T-helper 2 cell treated with Interferon-gamma antibody and Interleukin-4, amounts not matched to agents 5 μg/mL and 100 μg/mL, for 36 hours (primary cell): ENCODE measurements at regions not wholly inside any gene's neighbourhood (a gene's known extent, or its start where the extent isn't known, plus 50 kb on each side); places are given as distances from the start of the nearest gene placed in this dataset.
A peak's percentile ranks its signal among the peaks of the same experiment; 100 is the strongest.

Experiments used
- DNase-seq: peaks from one replicate; pipeline ENCODE4 v3.0.0; 2021; ENCODE audit warnings: low spot score
- H3K27ac Mint-ChIP-seq: one replicate; pipeline ENCODE4 v1.8.0; 2021; ENCODE audit warnings: mild to moderate bottlenecking, mixed read lengths
- H3K27me3 Mint-ChIP-seq: one replicate; pipeline ENCODE4 v1.8.0; 2021; ENCODE audit warnings: low read depth, mixed read lengths
- H3K36me3 Mint-ChIP-seq: one replicate; pipeline ENCODE4 v1.8.0; 2021; ENCODE audit warnings: low read depth, mixed read lengths
- H3K4me1 Mint-ChIP-seq: one replicate; pipeline ENCODE4 v1.8.0; 2021; ENCODE audit warnings: low read depth, mixed read lengths
- H3K4me3 Mint-ChIP-seq: one replicate; pipeline ENCODE4 v1.8.0; 2022; ENCODE audit warnings: mild to moderate bottlenecking, moderate library complexity, mixed read lengths
- H3K9me3 Mint-ChIP-seq: one replicate; pipeline ENCODE4 v1.8.0; 2021; ENCODE audit warnings: mixed read lengths

GRCh38 chr6:149203509-149203908 is 114.0 kb upstream of the TAB2 start:
- peaks cover 46% of the 10 kb centered on the region for H3K9me3 Mint-ChIP-seq
- no peaks in the 10 kb centered on the region for H3K27me3 Mint-ChIP-seq
- no peak overlapping the region for H3K4me3 Mint-ChIP-seq
- H3K36me3 Mint-ChIP-seq = peaks cover 56% of the 10 kb centered on the region
- DNase-seq = no peak
- H3K27ac Mint-ChIP-seq = peak overlapping the region; percentile 26
- H3K4me1 Mint-ChIP-seq = peaks cover 23% of the 10 kb centered on the region

GRCh38 chr6:149208134-149208601 is 109.3 kb upstream of the TAB2 start:
- Mint-ChIP-seq H3K27me3 (no peaks in the 10 kb centered on the region), H3K36me3 (peaks cover 26% of the 10 kb centered on the region), H3K27ac (no peak overlapping the region), H3K9me3 (peaks cover 13% of the 10 kb centered on the region), H3K4me1 (peaks cover 26% of the 10 kb centered on the region), H3K4me3 (no peak overlapping the region)
- no peak for DNase-seq

- no peaks in the 10 kb centered on the region for H3K9me3 Mint-ChIP-seq
- H3K27ac Mint-ChIP-seq = peak overlapping the region; percentile 88
- H3K4me3 Mint-ChIP-seq = peak overlapping the region; percentile 70
- H3K27me3 Mint-ChIP-seq = no peaks in the 10 kb centered on the region
- H3K4me1 Mint-ChIP-seq = peaks cover 18% of the 10 kb centered on the region
- peaks cover 16% of the 10 kb centered on the region for H3K36me3 Mint-ChIP-seq
- peak; percentile 45 for DNase-seq
Measured at GRCh38 chr6:149209871-149210775, 107.4 kb upstream of the TAB2 start.

GRCh38 chr6:149211046-149211571 is 106.4 kb upstream of the TAB2 start:
- Mint-ChIP-seq H3K36me3 (peaks cover 11% of the 10 kb centered on the region), H3K9me3 (no peaks in the 10 kb centered on the region), H3K27me3 (no peaks in the 10 kb centered on the region), H3K4me3 (peak overlapping the region; percentile 70), H3K27ac (peak overlapping the region; percentile 88), H3K4me1 (peaks cover 22% of the 10 kb centered on the region)
- peak; percentile 64 for DNase-seq

GRCh38 chr6:149212206-149212605 is 105.3 kb upstream of the TAB2 start:
- Mint-ChIP-seq H3K27ac (no peak overlapping the region), H3K27me3 (no peaks in the 10 kb centered on the region), H3K9me3 (no peaks in the 10 kb centered on the region), H3K36me3 (peaks cover 13% of the 10 kb centered on the region), H3K4me3 (peak overlapping the region; percentile 48), H3K4me1 (peaks cover 29% of the 10 kb centered on the region)
- no peak for DNase-seq

- H3K27ac Mint-ChIP-seq = no peak overlapping the region
- peaks cover 9% of the 10 kb centered on the region for H3K36me3 Mint-ChIP-seq
- no peaks in the 10 kb centered on the region for H3K27me3 Mint-ChIP-seq
- DNase-seq = peak; percentile 75
- H3K4me3 Mint-ChIP-seq = no peak overlapping the region
- H3K9me3 Mint-ChIP-seq = no peaks in the 10 kb centered on the region
- H3K4me1 Mint-ChIP-seq = peaks cover 37% of the 10 kb centered on the region
Measured at GRCh38 chr6:149212892-149213801, 104.4 kb upstream of the TAB2 start.

GRCh38 chr6:149213829-149214228 is 103.7 kb upstream of the TAB2 start:
- no peak overlapping the region for H3K4me3 Mint-ChIP-seq
- H3K4me1 Mint-ChIP-seq = peaks cover 44% of the 10 kb centered on the region
- no peaks in the 10 kb centered on the region for H3K27me3 Mint-ChIP-seq
- peaks cover 6% of the 10 kb centered on the region for H3K36me3 Mint-ChIP-seq
- no peaks in the 10 kb centered on the region for H3K9me3 Mint-ChIP-seq
- no peak overlapping the region for H3K27ac Mint-ChIP-seq
- DNase-seq = no peak

GRCh38 chr6:149216459-149216858 is 101.1 kb upstream of the TAB2 start:
- H3K9me3 Mint-ChIP-seq = peaks cover 5% of the 10 kb centered on the region
- peaks cover 32% of the 10 kb centered on the region for H3K4me1 Mint-ChIP-seq
- no peak for DNase-seq
- no peaks in the 10 kb centered on the region for H3K27me3 Mint-ChIP-seq
- H3K27ac Mint-ChIP-seq = peak overlapping the region; percentile 51
- no peak overlapping the region for H3K4me3 Mint-ChIP-seq
- H3K36me3 Mint-ChIP-seq = peaks cover 15% of the 10 kb centered on the region

GRCh38 chr6:149217466-149217888 is 100.0 kb upstream of the TAB2 start:
- H3K27me3 Mint-ChIP-seq = no peaks in the 10 kb centered on the region
- H3K36me3 Mint-ChIP-seq = peaks cover 19% of the 10 kb centered on the region
- peaks cover 32% of the 10 kb centered on the region for H3K4me1 Mint-ChIP-seq
- H3K27ac Mint-ChIP-seq = peak overlapping the region; percentile 62
- DNase-seq = no peak
- peaks cover 5% of the 10 kb centered on the region for H3K9me3 Mint-ChIP-seq
- H3K4me3 Mint-ChIP-seq = no peak overlapping the region

- peak; percentile 37 for DNase-seq
- peak overlapping the region; percentile 52 for H3K27ac Mint-ChIP-seq
- H3K36me3 Mint-ChIP-seq = peaks cover 19% of the 10 kb centered on the region
- H3K4me1 Mint-ChIP-seq = peaks cover 41% of the 10 kb centered on the region
- no peaks in the 10 kb centered on the region for H3K27me3 Mint-ChIP-seq
- H3K4me3 Mint-ChIP-seq = peak overlapping the region; percentile 3
- peaks cover 5% of the 10 kb centered on the region for H3K9me3 Mint-ChIP-seq
Measured at GRCh38 chr6:149218471-149218870, 99.0 kb upstream of the TAB2 start.

- peak overlapping the region; percentile 52 for H3K27ac Mint-ChIP-seq
- H3K4me3 Mint-ChIP-seq = peak overlapping the region; percentile 3
- H3K4me1 Mint-ChIP-seq = peaks cover 44% of the 10 kb centered on the region
- peaks cover 5% of the 10 kb centered on the region for H3K9me3 Mint-ChIP-seq
- H3K36me3 Mint-ChIP-seq = peaks cover 19% of the 10 kb centered on the region
- H3K27me3 Mint-ChIP-seq = no peaks in the 10 kb centered on the region
- DNase-seq = no peak
Measured at GRCh38 chr6:149218915-149219314, 98.6 kb upstream of the TAB2 start.

- Mint-ChIP-seq H3K27ac (no peak overlapping the region), H3K4me3 (no peak overlapping the region), H3K27me3 (no peaks in the 10 kb centered on the region), H3K4me1 (peaks cover 46% of the 10 kb centered on the region), H3K9me3 (peaks cover 5% of the 10 kb centered on the region), H3K36me3 (peaks cover 21% of the 10 kb centered on the region)
- no peak for DNase-seq
Measured at GRCh38 chr6:149220882-149221773, 96.4 kb upstream of the TAB2 start.

GRCh38 chr6:149221774-149222070 is 95.8 kb upstream of the TAB2 start:
- Mint-ChIP-seq H3K27me3 (no peaks in the 10 kb centered on the region), H3K4me1 (peaks cover 50% of the 10 kb centered on the region), H3K27ac (no peak overlapping the region), H3K4me3 (no peak overlapping the region), H3K36me3 (peaks cover 19% of the 10 kb centered on the region), H3K9me3 (peaks cover 5% of the 10 kb centered on the region)
- DNase-seq = no peak
